IMR-90 (cell line): ENCODE measurements at regions not wholly inside any gene's neighbourhood (a gene's known extent, or its start where the extent isn't known, plus 50 kb on each side); places are given as distances from the start of the nearest gene placed in this dataset.

Source experiments
- ATAC-seq: fragments of 200-7000 bp; cut with Tn5 transposase; 2 replicates; pipeline ENCODE4 v1.9.1; 2020; ENCODE audit warnings: low read depth, mild to moderate bottlenecking, moderate library complexity
- BruUV-seq: library from RNA; stranded (reverse); fragments of 400-500 nt; replicated peaks from 2 replicates; lab custom pipeline; 2021; lab: Mats Ljungman, UMichigan
- CTCF ChIA-PET: fragments of 300-600 bp; formaldehyde crosslinking; extraction: SDS; loops from one replicate; lab custom pipeline; 2021; ENCODE audit warnings: antibody characterized with exemption; lab: Yijun Ruan, JAX
- POLR2A ChIA-PET: fragments of 300-600 bp; sonication (Branson Sonifier 250); formaldehyde crosslinking; loops from one replicate; lab custom pipeline; 2022; ENCODE audit warnings: antibody characterized with exemption; ENCODE audit not compliant: unreplicated experiment; lab: Charles Lee
- DNase-seq: peaks from one replicate; pipeline ENCODE4 v3.0.0; 2013
- H2AFZ ChIP-seq: replicated peaks from 2 replicates; pipeline ENCODE3; 2013; ENCODE audit warnings: low read length, mild to moderate bottlenecking; ENCODE audit not compliant: poor library complexity
- H2AK5ac ChIP-seq: 2 replicates; pipeline ENCODE4 v1.6.1; 2013; ENCODE audit warnings: low read depth, low read length, inconsistent platforms
- H2AK9ac ChIP-seq: replicated peaks from 2 replicates; pipeline ENCODE3; 2013; ENCODE audit warnings: mild to moderate bottlenecking, low read depth, low read length, moderate library complexity; ENCODE audit not compliant: poor library complexity
- H2BK120ac ChIP-seq: 2 replicates; pipeline ENCODE4 v1.6.1; 2013; ENCODE audit warnings: low read depth, low read length, inconsistent platforms
- H2BK15ac ChIP-seq: 3 replicates; pipeline ENCODE4 v1.6.1; 2013; ENCODE audit warnings: low read depth, low read length, inconsistent platforms
- H2BK20ac ChIP-seq: 2 replicates; pipeline ENCODE4 v1.6.1; 2013; ENCODE audit warnings: low read depth, mild to moderate bottlenecking, inconsistent platforms, low read length, moderate library complexity
- H2BK5ac ChIP-seq: 2 replicates; pipeline ENCODE4 v1.6.1; 2013; ENCODE audit warnings: mild to moderate bottlenecking, low read depth, low read length, inconsistent platforms; ENCODE audit not compliant: poor library complexity, severe bottlenecking
- H3K14ac ChIP-seq: replicated peaks from 2 replicates; pipeline ENCODE4 v1.6.1; 2013; ENCODE audit warnings: low read depth, low read length, inconsistent platforms
- H3K18ac ChIP-seq: 2 replicates; pipeline ENCODE4 v1.6.1; 2013; ENCODE audit warnings: low read depth, low read length, control low read depth
- H3K23ac ChIP-seq: 2 replicates; pipeline ENCODE4 v1.6.1; 2013; ENCODE audit warnings: low read depth, low read length, inconsistent platforms
- H3K27ac ChIP-seq: 2 replicates; pipeline ENCODE4 v1.5.1; 2013; ENCODE audit warnings: mild to moderate bottlenecking, control low read depth, low read length; ENCODE audit not compliant: insufficient read depth
- H3K27me3 ChIP-seq: 2 replicates; pipeline ENCODE4 v1.6.1; 2013; ENCODE audit warnings: low read length; ENCODE audit not compliant: control insufficient read depth, insufficient read depth
- H3K36me3 ChIP-seq: 2 replicates; pipeline ENCODE4 v1.6.1; 2013; ENCODE audit warnings: low read length, mixed read lengths; ENCODE audit not compliant: control insufficient read depth, insufficient read depth
- H3K4ac ChIP-seq: 2 replicates; pipeline ENCODE4 v1.6.1; 2013; ENCODE audit warnings: low read depth, low read length, inconsistent platforms
- H3K4me1 ChIP-seq: 2 replicates; pipeline ENCODE4 v1.6.1; 2013; ENCODE audit warnings: low read length, mixed read lengths; ENCODE audit not compliant: control insufficient read depth, insufficient read depth
- H3K4me2 ChIP-seq: 2 replicates; pipeline ENCODE4 v1.6.1; 2013; ENCODE audit warnings: low read depth, mild to moderate bottlenecking, control low read depth, low read length, moderate library complexity
- H3K4me3 ChIP-seq: 2 replicates; pipeline ENCODE4 v1.5.1; 2013; ENCODE audit warnings: low read depth, mild to moderate bottlenecking, control low read depth, low read length, moderate library complexity; ENCODE audit not compliant: insufficient read depth
- H3K56ac ChIP-seq: 2 replicates; pipeline ENCODE4 v1.6.1; 2013; ENCODE audit warnings: low read length, inconsistent platforms; ENCODE audit not compliant: insufficient read depth; ENCODE audit errors: extremely low read depth
- H3K79me1 ChIP-seq, 2 experiments: 2 replicates each; pipeline ENCODE4 v1.6.1; 2013; ENCODE audit warnings: low read length in 2 of 2, inconsistent platforms in 1 of 2, low read depth in 1 of 2
- H3K9ac ChIP-seq: 2 replicates; pipeline ENCODE4 v1.6.1; 2013; ENCODE audit warnings: low read depth, low read length, control low read depth
- H3K9me1 ChIP-seq: 2 replicates; pipeline ENCODE4 v1.6.1; 2013; ENCODE audit warnings: low read length, inconsistent platforms; ENCODE audit not compliant: insufficient read depth
- H3K9me3 ChIP-seq: 2 replicates; pipeline ENCODE4 v1.6.1; 2013; ENCODE audit warnings: low read length; ENCODE audit not compliant: control insufficient read depth, insufficient read depth
- H4K20me1 ChIP-seq: 2 replicates; pipeline ENCODE4 v1.6.1; 2013; ENCODE audit warnings: low read length, inconsistent platforms; ENCODE audit not compliant: insufficient read depth
- H4K5ac ChIP-seq: 2 replicates; pipeline ENCODE4 v1.6.1; 2013; ENCODE audit warnings: mild to moderate bottlenecking, low read depth, low read length, control low read depth
- H4K8ac ChIP-seq, 2 experiments: 2 replicates each; pipeline ENCODE4 v1.6.1; 2013; ENCODE audit warnings: low read depth in 2 of 2, low read length in 2 of 2, control low read depth in 1 of 2, inconsistent platforms in 1 of 2
- H4K91ac ChIP-seq: 2 replicates; pipeline ENCODE4 v1.6.1; 2013; ENCODE audit warnings: low read depth, low read length, inconsistent platforms; ENCODE audit not compliant: insufficient read depth
- CHD1 ChIP-seq: IDR thresholded peaks from 2 replicates; pipeline ENCODE4 v1.6.1; 2012; ENCODE audit warnings: low read depth, low read length, improper control_type of control experiment
- FOS ChIP-seq: fragments of 150-350 bp; IDR thresholded peaks from 2 replicates; pipeline ENCODE4 v1.6.1; 2016; ENCODE audit warnings: low read depth, low read length
- MAFK ChIP-seq: IDR thresholded peaks from 2 replicates; pipeline ENCODE4 v1.6.1; 2012; ENCODE audit warnings: low read depth, low read length, improper control_type of control experiment
- MAZ ChIP-seq: IDR thresholded peaks from 2 replicates; pipeline ENCODE4 v1.6.1; 2012; ENCODE audit warnings: low read depth, mild to moderate bottlenecking, low read length, improper control_type of control experiment, moderate library complexity, borderline replicate concordance
- RFX5 ChIP-seq: IDR thresholded peaks from 2 replicates; pipeline ENCODE4 v1.8.0; 2012; ENCODE audit warnings: low read depth, mild to moderate bottlenecking, low read length, moderate library complexity
- WGBS, 2 experiments: methylation state at CpG; one replicate each; pipeline versions ENCODE4 v1.1.5 to v1.1.7; 2013; ENCODE audit warnings: missing lambda C conversion rate in 2 of 2; ENCODE audit not compliant: insufficient read length in 1 of 2; ENCODE audit errors: extremely low coverage in 2 of 2; 5-methylcytosine and 5-hydroxymethylcytosine counted together
- dilution Hi-C: fragments of 300-500 bp; cut with HindIII; formaldehyde crosslinking; loops from one replicate; pipeline ENCODE4 v1.14.3; 2018; ENCODE audit warnings: low sequenced_read_pairs; ENCODE audit not compliant: unreplicated experiment
- in situ Hi-C: fragments of 300-500 bp; cut with MboI; formaldehyde crosslinking; loops from 3 replicates; pipeline ENCODE4 v1.14.3; 2019; ENCODE audit warnings: low sequenced_read_pairs, inconsistent platforms, mixed read lengths
- intact Hi-C: fragments of 100-400 bp; cut with micrococcal nuclease; formaldehyde crosslinking; loops from 2 replicates; pipeline ENCODE4 v1.10.0; 2022

DNA sequence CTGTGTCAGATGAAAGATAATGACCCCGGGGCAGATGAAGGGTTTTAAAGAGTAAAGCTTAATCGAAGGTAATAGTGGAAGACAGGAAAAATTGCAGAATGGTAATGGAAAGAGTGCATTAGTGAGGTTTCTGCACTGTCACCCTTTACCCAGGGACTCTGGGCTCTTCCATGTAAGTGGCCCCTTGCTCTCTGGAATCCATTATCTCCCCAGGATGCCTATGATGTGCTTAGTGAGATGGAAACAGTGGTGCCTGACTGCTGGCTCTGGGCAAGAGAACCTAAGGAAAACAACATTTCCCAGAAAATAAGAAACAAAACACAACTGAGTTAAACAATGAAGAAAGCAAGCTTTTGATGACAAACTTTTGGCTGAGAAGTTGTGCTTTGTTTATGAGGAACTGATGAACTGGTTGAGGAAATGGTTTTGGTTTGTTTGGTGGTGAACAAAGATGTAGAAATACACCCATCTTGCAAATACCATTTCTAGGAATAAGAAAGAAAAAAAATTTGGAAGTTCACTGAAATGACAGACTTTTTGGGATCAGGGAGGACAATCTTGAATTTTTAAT is 119.9 kb upstream of the RASGRP1 start:
- H2AFZ ChIP-seq, result no peak overlapping the region
- H4K5ac ChIP-seq, result no peak overlapping the region
- H3K36me3 ChIP-seq, result no peaks in the 10 kb centered on the region
- ChIA-PET POLR2A (no interaction called here), CTCF (interaction anchor here (0.6 to 1.2 kb wide), 7 partner anchors 8 to 244 kb away, joined by 3 to 8 read pairs (median 4); no protein-coding TSS in a partner anchor)
- H3K56ac ChIP-seq, result no peak overlapping the region
- no peaks in the 10 kb centered on the region for H3K79me1 ChIP-seq
- no peak overlapping the region for H2BK15ac ChIP-seq
- no peak overlapping the region for H3K4me3 ChIP-seq
- no TSS peak for BruUV-seq
- no peak overlapping the region for H3K18ac ChIP-seq
- H3K27ac ChIP-seq, result no peak overlapping the region
- in situ Hi-C loops (loop anchor here (25.0 kb wide), 1 partner anchor 247 kb away; no protein-coding TSS in a partner anchor), intact Hi-C loops (no loop called here), dilution Hi-C loops (no loop called here)
- H3K4me1 ChIP-seq, result no peaks in the 10 kb centered on the region
- no peak overlapping the region for H3K14ac ChIP-seq
- H2BK5ac ChIP-seq, result no peak overlapping the region
- H2BK20ac ChIP-seq, result no peak overlapping the region
- no peak overlapping the region for H3K9ac ChIP-seq
- H3K9me1 ChIP-seq, result no peaks in the 10 kb centered on the region; the same call in 1 of the 2 replicates
- no peak overlapping the region for H3K4ac ChIP-seq
- no peak overlapping the region for H2AK9ac ChIP-seq
- no peak overlapping the region for H2BK120ac ChIP-seq
- 0 out of 2 replicates have a peak overlapping the region, but pooled peaks have one; percentile 49 for H2AK5ac ChIP-seq
- H3K4me2 ChIP-seq, result no peak overlapping the region
- 0 out of 2 replicates have a peak overlapping the region, but pooled peaks have one; percentile 2 for H3K23ac ChIP-seq
- TF ChIP-seq CHD1 (no peak), RFX5 (no peak), MAZ (no peak), MAFK (no peak), FOS (no peak)
- DNase-seq (no peak), ATAC-seq (no peak)
- WGBS, 2 experiments, result 50% methylated on average over 1 of the region's 2 CpGs; no CpG with 5 or more reads in 1 of the 2 experiments
- no peaks in the 10 kb centered on the region for H3K9me3 ChIP-seq
- no peak overlapping the region for H4K91ac ChIP-seq
- H4K20me1 ChIP-seq, result no peaks in the 10 kb centered on the region
- peaks cover 15% of the 10 kb centered on the region for H3K27me3 ChIP-seq
- H4K8ac ChIP-seq, result no peak overlapping the region
